Body of pancreas (tissue), 4 donors: ENCODE measurements at regions not wholly inside any gene's neighbourhood (a gene's known extent, or its start where the extent isn't known, plus 50 kb on each side); places are given as distances from the start of the nearest gene placed in this dataset.

Experiments used
- ATAC-seq: fragments of 150-250 bp; one replicate; pipeline ENCODE4 v1.9.1; 2016
- DNase-seq, 4 donors: peaks; one replicate each; pipeline ENCODE4 v3.0.0-alpha.2; 2019
- H3K27ac ChIP-seq, 4 donors: fragments of 200-600 bp; sonication (generic); 1 replicate in 3 of 4; 2 replicates in 1 of 4; pipeline versions ENCODE4 v1.5.1 to v1.6.1; 2016 to 2019; ENCODE audit warnings: mild to moderate bottlenecking in 1 of 4, mixed read lengths in 1 of 4, moderate library complexity in 1 of 4
- H3K27me3 ChIP-seq, 2 donors: fragments of 200-600 bp; sonication (generic); one replicate each; pipeline ENCODE4 v1.6.0; 2016; ENCODE audit warnings: mild to moderate bottlenecking in 1 of 2
- H3K36me3 ChIP-seq, 2 donors: fragments of 200-600 bp; sonication (generic); replicated peaks in 1 of 2; 2 replicates each; pipeline ENCODE4 v1.5.1; 2016; ENCODE audit warnings: low read depth in 2 of 2; ENCODE audit not compliant: insufficient read depth in 1 of 2
- H3K4me1 ChIP-seq: fragments of 200-600 bp; sonication (generic); one replicate; pipeline ENCODE4 v1.6.0; 2016
- H3K4me3 ChIP-seq, 2 donors: fragments of 200-600 bp; sonication (generic); 1 replicate in 1 of 2; 2 replicates in 1 of 2; pipeline ENCODE4 v1.5.1; 2016 to 2019
- H3K9me3 ChIP-seq, 3 donors: fragments of 200-600 bp; sonication (generic); 1 replicate in 2 of 3; 2 replicates in 1 of 3; pipeline ENCODE4 v1.5.1; 2016
- POLR2A ChIP-seq, 3 donors: fragments of 450-650 bp; IDR thresholded peaks; one replicate each; pipeline ENCODE4 v1.6.1; 2016; ENCODE audit warnings: antibody characterized with exemption in 3 of 3, mild to moderate bottlenecking in 2 of 3
- WGBS, 2 donors: methylation state at CpG; one replicate each; pipeline ENCODE4 v1.1.5; 2017; 5-methylcytosine and 5-hydroxymethylcytosine counted together
- intact Hi-C: fragments of 100-400 bp; cut with DNase I; formaldehyde crosslinking; loops from one replicate; pipeline ENCODE4 v1.15.1; 2023
- TF ChIP-seq, protein P1 (sequence below), 7 experiments: fragments of 450-650 bp in 4 of 7; fragments of 200-600 bp in 3 of 7; sonication (generic) in 3 of 7; IDR thresholded peaks; one replicate each; pipeline ENCODE4 v1.5.1; 2016 to 2019; ENCODE audit warnings: antibody characterized with exemption in 7 of 7

DNA sequence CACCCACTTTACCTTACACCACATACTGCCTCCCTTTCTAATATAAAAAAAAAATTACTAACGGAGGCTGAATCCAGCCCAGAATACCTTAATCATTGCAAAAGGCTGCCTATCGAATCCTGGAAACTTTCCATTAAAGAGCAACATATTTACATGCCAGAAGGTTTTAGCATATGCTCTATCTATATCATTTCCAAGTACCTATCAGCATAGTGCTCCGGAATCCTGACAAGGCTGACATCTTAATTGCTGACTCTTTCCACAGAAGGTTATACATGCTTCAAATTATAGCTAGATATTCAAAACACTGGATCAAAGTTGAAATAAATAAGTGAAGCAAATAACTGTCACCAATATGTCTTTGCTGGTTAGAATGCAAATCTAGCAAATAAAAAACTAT is 170.9 kb upstream of the CDK1 start:
- Histone ChIP-seq H3K36me3 (no peaks in the 10 kb centered on the region), H3K27ac (no peak overlapping the region), H3K4me1 (no peaks in the 10 kb centered on the region), H3K4me3 (no peak overlapping the region), H3K9me3 (no peaks in the 10 kb centered on the region), H3K27me3 (no peaks in the 10 kb centered on the region)
- WGBS, 2 donors: 44 to 53% methylated on average over 3 of the region's 3 CpGs
- ATAC-seq (no peak), DNase-seq (no peak)
- TF ChIP-seq, protein P1, sequence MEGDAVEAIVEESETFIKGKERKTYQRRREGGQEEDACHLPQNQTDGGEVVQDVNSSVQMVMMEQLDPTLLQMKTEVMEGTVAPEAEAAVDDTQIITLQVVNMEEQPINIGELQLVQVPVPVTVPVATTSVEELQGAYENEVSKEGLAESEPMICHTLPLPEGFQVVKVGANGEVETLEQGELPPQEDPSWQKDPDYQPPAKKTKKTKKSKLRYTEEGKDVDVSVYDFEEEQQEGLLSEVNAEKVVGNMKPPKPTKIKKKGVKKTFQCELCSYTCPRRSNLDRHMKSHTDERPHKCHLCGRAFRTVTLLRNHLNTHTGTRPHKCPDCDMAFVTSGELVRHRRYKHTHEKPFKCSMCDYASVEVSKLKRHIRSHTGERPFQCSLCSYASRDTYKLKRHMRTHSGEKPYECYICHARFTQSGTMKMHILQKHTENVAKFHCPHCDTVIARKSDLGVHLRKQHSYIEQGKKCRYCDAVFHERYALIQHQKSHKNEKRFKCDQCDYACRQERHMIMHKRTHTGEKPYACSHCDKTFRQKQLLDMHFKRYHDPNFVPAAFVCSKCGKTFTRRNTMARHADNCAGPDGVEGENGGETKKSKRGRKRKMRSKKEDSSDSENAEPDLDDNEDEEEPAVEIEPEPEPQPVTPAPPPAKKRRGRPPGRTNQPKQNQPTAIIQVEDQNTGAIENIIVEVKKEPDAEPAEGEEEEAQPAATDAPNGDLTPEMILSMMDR (IDR thresholded peaks at IDR 0.05): no peak
- TF ChIP-seq POLR2A (IDR thresholded peaks at IDR 0.05): no peak
- intact Hi-C loops: no loop called here

DNA sequence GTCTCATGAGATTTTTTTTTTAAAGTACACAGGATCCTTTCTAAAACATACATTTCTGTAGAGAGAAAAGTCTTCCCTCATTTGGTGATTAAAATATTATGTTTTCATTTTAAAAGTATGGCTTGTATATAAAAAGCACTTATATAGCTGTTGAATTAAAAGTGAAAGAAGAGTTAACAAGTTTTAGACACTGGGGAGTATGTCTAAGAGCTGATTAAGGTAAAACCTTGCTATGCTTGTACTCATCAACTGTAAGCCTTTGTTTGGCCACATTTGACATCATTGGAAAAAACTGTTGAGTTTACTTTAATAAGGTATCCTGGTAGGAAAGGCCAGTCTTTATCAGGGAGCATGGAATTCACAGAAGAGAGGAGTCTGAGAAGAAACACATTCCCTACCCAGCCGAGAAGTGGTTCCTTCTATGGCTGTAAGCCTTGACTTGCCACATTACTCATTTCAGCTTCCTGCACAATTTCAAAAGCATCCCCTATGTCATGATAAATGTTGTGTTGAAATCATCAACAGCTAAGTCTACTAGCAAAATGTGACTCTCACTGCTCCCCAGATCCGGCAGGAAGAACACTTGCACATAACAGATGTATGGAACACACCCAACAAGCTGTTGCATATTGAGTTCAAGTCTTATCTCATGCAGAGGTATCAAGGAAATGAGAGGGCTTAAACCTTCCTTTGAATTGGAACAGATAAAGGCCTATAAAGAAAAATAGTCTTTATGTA is 171.8 kb upstream of the CDK1 start:
- Histone ChIP-seq H3K4me3 (no peak overlapping the region), H3K4me1 (no peaks in the 10 kb centered on the region), H3K36me3 (no peaks in the 10 kb centered on the region), H3K9me3 (no peaks in the 10 kb centered on the region), H3K27me3 (no peaks in the 10 kb centered on the region), H3K27ac (no peak overlapping the region)
- WGBS, 2 donors: 58 to 60% methylated on average over 2 of the region's 2 CpGs
- ATAC-seq (no peak), DNase-seq (no peak)
- no peak for TF ChIP-seq POLR2A (IDR thresholded peaks at IDR 0.05)
- TF ChIP-seq, protein P1 (IDR thresholded peaks at IDR 0.05): no peak
- intact Hi-C loops: no loop called here

DNA sequence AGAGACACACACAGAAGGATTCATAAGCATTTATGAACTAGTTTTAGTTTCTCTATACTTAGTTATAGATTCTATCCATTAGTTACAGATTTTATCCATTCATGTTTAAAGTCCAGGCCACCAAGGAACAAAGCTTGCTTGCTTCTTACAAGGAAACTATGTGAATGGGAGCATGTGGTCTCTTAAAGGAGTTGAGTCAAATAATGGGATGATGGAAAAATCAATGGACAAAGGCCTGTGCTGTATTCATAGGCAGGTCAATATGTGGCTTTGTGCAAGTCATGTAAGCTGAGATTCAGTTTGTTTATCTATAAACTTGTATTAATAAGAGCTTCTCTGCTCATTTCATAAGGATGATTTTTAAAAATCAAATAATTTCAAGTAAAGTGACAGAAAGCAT is 172.8 kb upstream of the CDK1 start:
- H3K27me3 ChIP-seq: no peaks in the 10 kb centered on the region
- intact Hi-C loops: no loop called here
- TF ChIP-seq, protein P1 (IDR thresholded peaks at IDR 0.05): no peak
- TF ChIP-seq POLR2A (IDR thresholded peaks at IDR 0.05): no peak
- no peaks in the 10 kb centered on the region for H3K4me1 ChIP-seq
- no peaks in the 10 kb centered on the region for H3K9me3 ChIP-seq
- H3K36me3 ChIP-seq: no peaks in the 10 kb centered on the region
- no peak for DNase-seq
- no peak for ATAC-seq
- no peak overlapping the region for H3K4me3 ChIP-seq
- no peak overlapping the region for H3K27ac ChIP-seq

DNA sequence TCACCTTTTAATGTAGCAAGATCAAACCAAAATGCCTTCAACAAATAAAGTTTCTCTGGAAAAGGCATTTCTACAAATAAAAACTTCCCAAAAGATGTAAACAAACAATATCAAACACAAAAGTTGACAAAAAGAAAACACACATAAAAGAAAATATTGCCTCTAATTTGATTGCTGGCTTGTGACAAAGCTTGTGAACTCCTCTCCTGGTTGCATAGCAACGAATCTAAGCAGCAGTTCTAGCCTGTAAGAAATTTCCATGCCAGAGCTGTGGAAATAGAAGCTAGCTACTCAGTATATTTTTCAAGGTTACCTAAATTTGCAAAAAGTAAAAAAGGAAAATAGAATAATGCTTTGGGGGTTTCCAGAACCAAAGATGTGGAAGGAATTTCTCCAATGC is 173.9 kb upstream of the CDK1 start:
- DNase-seq (no peak), ATAC-seq (no peak)
- Histone ChIP-seq H3K36me3 (no peaks in the 10 kb centered on the region), H3K27me3 (no peaks in the 10 kb centered on the region), H3K9me3 (no peaks in the 10 kb centered on the region), H3K27ac (no peak overlapping the region), H3K4me1 (no peaks in the 10 kb centered on the region), H3K4me3 (no peak overlapping the region)
- no peak for TF ChIP-seq POLR2A (IDR thresholded peaks at IDR 0.05)
- TF ChIP-seq, protein P1 (IDR thresholded peaks at IDR 0.05): no peak
- 47 to 64% methylated on average over 1 of the region's 1 CpG for WGBS, 2 donors
- intact Hi-C loops: no loop called here

DNA sequence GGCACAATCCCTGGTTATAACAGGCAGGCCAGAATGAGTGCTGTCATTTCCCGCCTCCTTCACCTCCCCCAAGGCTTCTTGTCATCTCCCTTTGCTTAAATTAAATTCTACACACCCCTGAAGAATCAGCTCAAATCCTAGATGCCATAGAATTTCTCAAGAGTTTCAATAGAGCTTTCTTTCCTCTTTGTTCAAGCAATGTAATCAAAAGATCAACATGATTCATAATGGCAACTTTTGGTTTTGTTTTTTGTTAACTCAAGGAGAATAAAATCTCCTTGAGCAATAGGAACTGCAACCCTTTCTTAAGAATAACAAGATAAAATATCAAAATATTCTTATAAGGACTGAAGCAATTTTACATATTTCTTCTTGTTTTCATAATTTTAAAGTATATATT is 180.8 kb upstream of the CDK1 start:
- H3K27ac ChIP-seq: no peak overlapping the region
- no peaks in the 10 kb centered on the region for H3K27me3 ChIP-seq
- TF ChIP-seq POLR2A (IDR thresholded peaks at IDR 0.05): no peak
- no peak for DNase-seq
- H3K36me3 ChIP-seq: no peaks in the 10 kb centered on the region
- intact Hi-C loops: no loop called here
- no peak overlapping the region for H3K4me3 ChIP-seq
- no peaks in the 10 kb centered on the region for H3K9me3 ChIP-seq
- 92 to 95% methylated on average over 1 of the region's 1 CpG for WGBS, 2 donors
- H3K4me1 ChIP-seq: no peaks in the 10 kb centered on the region
- no peak for ATAC-seq
